Kidney (tissue), 13 donors: ENCODE measurements at regions not wholly inside any gene's neighbourhood (a gene's known extent, or its start where the extent isn't known, plus 50 kb on each side); places are given as distances from the start of the nearest gene placed in this dataset.

ENCODE experiments used
- DNase-seq, 5 donors: peaks; one replicate each; pipeline ENCODE4 v3.0.0-alpha.2; 2013 to 2020
- FAIRE-seq: peaks from 2 replicates; lab custom pipeline; 2012; peaks lifted over from hg19 to GRCh38; lab: Jason Lieb, UNC
- H3K27ac ChIP-seq, 2 donors: one replicate each; pipeline ENCODE4 v1.7.0; 2013; ENCODE audit warnings: low read depth in 2 of 2, low read length in 2 of 2, inconsistent platforms in 1 of 2
- H3K27me3 ChIP-seq: one replicate; pipeline ENCODE4 v1.7.1; 2013; ENCODE audit warnings: low read length, inconsistent platforms; ENCODE audit not compliant: control insufficient read depth, insufficient read depth
- H3K36me3 ChIP-seq, 3 donors: one replicate each; pipeline versions ENCODE4 v1.7.0 to v1.7.1; 2013; ENCODE audit warnings: low read length in 3 of 3, control low read depth in 1 of 3, inconsistent platforms in 1 of 3; ENCODE audit not compliant: insufficient read depth in 3 of 3, control insufficient read depth in 2 of 3
- H3K4me1 ChIP-seq, 3 donors: one replicate each; pipeline versions ENCODE4 v1.7.0 to v1.7.1; 2013; ENCODE audit warnings: low read length in 3 of 3, inconsistent platforms in 1 of 3, low read depth in 1 of 3; ENCODE audit not compliant: control insufficient read depth in 2 of 3, insufficient read depth in 2 of 3
- H3K4me3 ChIP-seq, 3 donors: one replicate each; pipeline versions ENCODE4 v1.7.0 to v1.8.1; 2013; ENCODE audit warnings: low read length in 3 of 3, control low read depth in 1 of 3, inconsistent platforms in 1 of 3
- H3K9ac ChIP-seq, 3 donors: one replicate each; pipeline versions ENCODE4 v1.7.0 to v1.7.1; 2013; ENCODE audit warnings: low read length in 3 of 3, control low read depth in 1 of 3, inconsistent platforms in 1 of 3
- H3K9me3 ChIP-seq, 3 donors: one replicate each; pipeline versions ENCODE4 v1.7.0 to v1.7.1; 2013; ENCODE audit warnings: low read length in 3 of 3, control low read depth in 1 of 3, inconsistent platforms in 1 of 3; ENCODE audit not compliant: control insufficient read depth in 2 of 3, insufficient read depth in 1 of 3
- CTCF ChIP-seq: IDR thresholded peaks from 3 replicates; pipeline ENCODE4 v1.5.1; 2012; ENCODE audit warnings: mild to moderate bottlenecking, moderate library complexity, borderline replicate concordance; ENCODE audit not compliant: insufficient read depth; ENCODE audit errors: extremely low read depth
- intact Hi-C: fragments of 100-400 bp; cut with DNase I; formaldehyde crosslinking; loops from one replicate; pipeline ENCODE4 v1.11.1; 2022
- donor health status: control.
- donor health status: control.
- donor health status: control.
- donor health status: control.
- donor health status: control.
- donor health status: DM: yes; HTN: yes; CAD: no.
- donor health status: Normal renal cell carcinoma (clear cell type).

- no peak for DNase-seq
- FAIRE-seq, result no peak
- H3K36me3 ChIP-seq, result no peaks in the 10 kb centered on the region
- no peak overlapping the region for H3K27ac ChIP-seq
- H3K4me3 ChIP-seq, result no peak overlapping the region
- H3K27me3 ChIP-seq, result no peaks in the 10 kb centered on the region
- no peak overlapping the region for H3K9ac ChIP-seq
- intact Hi-C loops, result no loop called here
- H3K9me3 ChIP-seq, result no peaks in the 10 kb centered on the region
- no peak for TF ChIP-seq CTCF
- H3K4me1 ChIP-seq, result peaks cover 0 to 3% (median 0%) of the 10 kb centered on the region in 3 donors
Measured at GRCh38 chr2:19131871-19132270, 226.6 kb downstream of the OSR1 start.

- intact Hi-C loops, result no loop called here
- no peak overlapping the region for H3K9ac ChIP-seq
- peaks cover 0 to 3% (median 0%) of the 10 kb centered on the region in 3 donors for H3K4me1 ChIP-seq
- no peaks in the 10 kb centered on the region for H3K36me3 ChIP-seq
- no peak for TF ChIP-seq CTCF
- DNase-seq, result no peak
- H3K27me3 ChIP-seq, result no peaks in the 10 kb centered on the region
- no peaks in the 10 kb centered on the region for H3K9me3 ChIP-seq
- H3K27ac ChIP-seq, result no peak overlapping the region
- H3K4me3 ChIP-seq, result no peak overlapping the region
- no peak for FAIRE-seq
Measured at GRCh38 chr2:19128148-19128547, 230.3 kb downstream of the OSR1 start.

- Histone ChIP-seq H3K36me3 (no peaks in the 10 kb centered on the region), H3K27ac (no peak overlapping the region), H3K4me3 (no peak overlapping the region), H3K4me1 (peaks cover 0 to 3% (median 0%) of the 10 kb centered on the region in 3 donors), H3K9me3 (no peaks in the 10 kb centered on the region), H3K27me3 (no peaks in the 10 kb centered on the region), H3K9ac (no peak overlapping the region)
- TF ChIP-seq CTCF, result no peak
- intact Hi-C loops, result no loop called here
- FAIRE-seq, result no peak
- DNase-seq, result no peak
Measured at GRCh38 chr2:19127616-19128015, 230.8 kb downstream of the OSR1 start.
